ENCODE measurements at regions not wholly inside any gene's neighbourhood (a gene's known extent, or its start where the extent isn't known, plus 50 kb on each side); places are given as distances from the start of the nearest gene placed in this dataset.

GRCh38 chrX:13165266-13166189 lies 121.1 kb upstream of the FAM9C start:
- ChIA-PET POLR2A (no interaction called here), CTCF (no interaction called here)
- in situ Hi-C loops (cut with HindIII; ENCODE audit: low pct_unique_long_range_greater_than_20kb, low sequenced_read_pairs) (no loop called here), intact Hi-C loops (cut with micrococcal nuclease; ENCODE audit: unreplicated experiment) (no loop called here)
- TF ChIP-seq TCF7L2 (IDR thresholded peaks at IDR 0.05; ENCODE audit: low read depth, low read length) (no peak), SIN3A (IDR thresholded peaks at IDR 0.05; ENCODE audit: borderline replicate concordance, insufficient read depth, low read depth, low read length) (no peak), REST (IDR thresholded peaks at IDR 0.05; ENCODE audit: insufficient read depth in 1 of 2, low read depth in 2 of 2, low read length in 1 of 2) (no peak), POLR2AphosphoS5 (IDR thresholded peaks at IDR 0.05; ENCODE audit: low read depth, low read length) (no peak)
- TF ChIP-seq, protein P1, sequence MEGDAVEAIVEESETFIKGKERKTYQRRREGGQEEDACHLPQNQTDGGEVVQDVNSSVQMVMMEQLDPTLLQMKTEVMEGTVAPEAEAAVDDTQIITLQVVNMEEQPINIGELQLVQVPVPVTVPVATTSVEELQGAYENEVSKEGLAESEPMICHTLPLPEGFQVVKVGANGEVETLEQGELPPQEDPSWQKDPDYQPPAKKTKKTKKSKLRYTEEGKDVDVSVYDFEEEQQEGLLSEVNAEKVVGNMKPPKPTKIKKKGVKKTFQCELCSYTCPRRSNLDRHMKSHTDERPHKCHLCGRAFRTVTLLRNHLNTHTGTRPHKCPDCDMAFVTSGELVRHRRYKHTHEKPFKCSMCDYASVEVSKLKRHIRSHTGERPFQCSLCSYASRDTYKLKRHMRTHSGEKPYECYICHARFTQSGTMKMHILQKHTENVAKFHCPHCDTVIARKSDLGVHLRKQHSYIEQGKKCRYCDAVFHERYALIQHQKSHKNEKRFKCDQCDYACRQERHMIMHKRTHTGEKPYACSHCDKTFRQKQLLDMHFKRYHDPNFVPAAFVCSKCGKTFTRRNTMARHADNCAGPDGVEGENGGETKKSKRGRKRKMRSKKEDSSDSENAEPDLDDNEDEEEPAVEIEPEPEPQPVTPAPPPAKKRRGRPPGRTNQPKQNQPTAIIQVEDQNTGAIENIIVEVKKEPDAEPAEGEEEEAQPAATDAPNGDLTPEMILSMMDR (IDR thresholded peaks at IDR 0.05) = no peak
- no peaks in the 10 kb centered on the region for H3K4me1 ChIP-seq (ENCODE audit: control insufficient read depth, insufficient read depth, low read length)
- no TSS peak for BruUV-seq (replicated peaks)
- no peaks in the 10 kb centered on the region for H3K36me3 ChIP-seq (ENCODE audit: control insufficient read depth, insufficient read depth, low read length)
- no peaks in the 10 kb centered on the region for H3K9me3 ChIP-seq (ENCODE audit: control insufficient read depth, insufficient read depth, low read depth, low read length)
- ATAC-seq (no peak), DNase-seq (ENCODE audit: low read depth, low spot score) (no peak)
- no peaks in the 10 kb centered on the region for H3K27me3 ChIP-seq (ENCODE audit: control insufficient read depth, insufficient read depth, low read length)
- H3K27ac ChIP-seq (ENCODE audit: low read length) = no peak overlapping the region; the same call in 1 of the 2 replicates
- no peak overlapping the region for H3K4me3 ChIP-seq (ENCODE audit: low read depth in 2 of 2, low read length in 2 of 2)

- H3K27ac ChIP-seq (ENCODE audit: low read length) = peak overlapping the region; percentile 51; the same call in 1 of the 2 replicates
- intact Hi-C loops (cut with micrococcal nuclease; ENCODE audit: unreplicated experiment) (no loop called here), in situ Hi-C loops (cut with HindIII; ENCODE audit: low pct_unique_long_range_greater_than_20kb, low sequenced_read_pairs) (no loop called here)
- no peaks in the 10 kb centered on the region for H3K27me3 ChIP-seq (ENCODE audit: control insufficient read depth, insufficient read depth, low read length)
- H3K36me3 ChIP-seq (ENCODE audit: control insufficient read depth, insufficient read depth, low read length) = no peaks in the 10 kb centered on the region
- no peaks in the 10 kb centered on the region for H3K4me1 ChIP-seq (ENCODE audit: control insufficient read depth, insufficient read depth, low read length)
- ATAC-seq (no peak), DNase-seq (ENCODE audit: low read depth, low spot score) (no peak)
- no peaks in the 10 kb centered on the region for H3K9me3 ChIP-seq (ENCODE audit: control insufficient read depth, insufficient read depth, low read depth, low read length)
- ChIA-PET POLR2A (no interaction called here), CTCF (no interaction called here)
- BruUV-seq (replicated peaks) = no TSS peak
- TF ChIP-seq, protein P1 (IDR thresholded peaks at IDR 0.05) = no peak
- TF ChIP-seq POLR2AphosphoS5 (IDR thresholded peaks at IDR 0.05; ENCODE audit: low read depth, low read length) = no peak
- TF ChIP-seq REST (IDR thresholded peaks at IDR 0.05; ENCODE audit: insufficient read depth in 1 of 2, low read depth in 2 of 2, low read length in 1 of 2) = no peak
- no peak for TF ChIP-seq TCF7L2 (IDR thresholded peaks at IDR 0.05; ENCODE audit: low read depth, low read length)
- TF ChIP-seq SIN3A (IDR thresholded peaks at IDR 0.05; ENCODE audit: borderline replicate concordance, insufficient read depth, low read depth, low read length) = no peak
- no peak overlapping the region for H3K4me3 ChIP-seq (ENCODE audit: low read depth in 2 of 2, low read length in 2 of 2)
Measured at GRCh38 chrX:13164611-13165010, 120.2 kb upstream of the FAM9C start.
